ENCODE measurements at regions not wholly inside any gene's neighbourhood (a gene's known extent, or its start where the extent isn't known, plus 50 kb on each side); places are given as distances from the start of the nearest gene placed in this dataset.

DNA sequence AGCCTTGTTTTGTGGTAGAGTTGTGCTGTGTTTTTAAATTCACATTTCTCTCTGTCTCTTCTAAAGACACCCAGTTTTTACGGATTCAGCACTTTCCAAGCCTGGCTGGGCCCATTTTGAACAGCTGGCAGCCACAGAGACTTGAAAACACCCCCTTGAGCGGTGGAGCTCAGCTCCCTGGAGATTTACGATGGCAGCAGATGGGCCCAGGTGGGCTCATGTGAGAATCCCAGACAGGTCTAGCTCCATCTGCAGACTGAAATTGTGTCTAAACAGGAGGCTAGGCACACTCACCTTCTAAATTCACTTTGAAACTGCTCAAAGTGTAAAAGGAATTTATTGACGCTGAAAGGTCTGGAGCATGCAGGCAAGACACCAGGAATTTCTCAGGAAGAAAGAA lies 232.0 kb upstream of the HES1 start:
- peaks cover 4% of the 10 kb centered on the region for H3K36me3 Mint-ChIP-seq (ENCODE audit: low read depth)
- H3K27me3 Mint-ChIP-seq (ENCODE audit: low read depth) = peaks cover 44% of the 10 kb centered on the region
- no peak for DNase-seq (ENCODE audit: low read depth, low spot score)
- H3K4me3 Mint-ChIP-seq = no peak overlapping the region
- TF ChIP-seq, protein P1, sequence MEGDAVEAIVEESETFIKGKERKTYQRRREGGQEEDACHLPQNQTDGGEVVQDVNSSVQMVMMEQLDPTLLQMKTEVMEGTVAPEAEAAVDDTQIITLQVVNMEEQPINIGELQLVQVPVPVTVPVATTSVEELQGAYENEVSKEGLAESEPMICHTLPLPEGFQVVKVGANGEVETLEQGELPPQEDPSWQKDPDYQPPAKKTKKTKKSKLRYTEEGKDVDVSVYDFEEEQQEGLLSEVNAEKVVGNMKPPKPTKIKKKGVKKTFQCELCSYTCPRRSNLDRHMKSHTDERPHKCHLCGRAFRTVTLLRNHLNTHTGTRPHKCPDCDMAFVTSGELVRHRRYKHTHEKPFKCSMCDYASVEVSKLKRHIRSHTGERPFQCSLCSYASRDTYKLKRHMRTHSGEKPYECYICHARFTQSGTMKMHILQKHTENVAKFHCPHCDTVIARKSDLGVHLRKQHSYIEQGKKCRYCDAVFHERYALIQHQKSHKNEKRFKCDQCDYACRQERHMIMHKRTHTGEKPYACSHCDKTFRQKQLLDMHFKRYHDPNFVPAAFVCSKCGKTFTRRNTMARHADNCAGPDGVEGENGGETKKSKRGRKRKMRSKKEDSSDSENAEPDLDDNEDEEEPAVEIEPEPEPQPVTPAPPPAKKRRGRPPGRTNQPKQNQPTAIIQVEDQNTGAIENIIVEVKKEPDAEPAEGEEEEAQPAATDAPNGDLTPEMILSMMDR (conservative IDR thresholded peaks at IDR 0.05) = no peak
- peaks cover 13% of the 10 kb centered on the region for H3K9me3 Mint-ChIP-seq
- H3K4me1 Mint-ChIP-seq = peaks cover 57% of the 10 kb centered on the region
- H3K27ac Mint-ChIP-seq (ENCODE audit: unreplicated experiment) = no peak overlapping the region

DNA sequence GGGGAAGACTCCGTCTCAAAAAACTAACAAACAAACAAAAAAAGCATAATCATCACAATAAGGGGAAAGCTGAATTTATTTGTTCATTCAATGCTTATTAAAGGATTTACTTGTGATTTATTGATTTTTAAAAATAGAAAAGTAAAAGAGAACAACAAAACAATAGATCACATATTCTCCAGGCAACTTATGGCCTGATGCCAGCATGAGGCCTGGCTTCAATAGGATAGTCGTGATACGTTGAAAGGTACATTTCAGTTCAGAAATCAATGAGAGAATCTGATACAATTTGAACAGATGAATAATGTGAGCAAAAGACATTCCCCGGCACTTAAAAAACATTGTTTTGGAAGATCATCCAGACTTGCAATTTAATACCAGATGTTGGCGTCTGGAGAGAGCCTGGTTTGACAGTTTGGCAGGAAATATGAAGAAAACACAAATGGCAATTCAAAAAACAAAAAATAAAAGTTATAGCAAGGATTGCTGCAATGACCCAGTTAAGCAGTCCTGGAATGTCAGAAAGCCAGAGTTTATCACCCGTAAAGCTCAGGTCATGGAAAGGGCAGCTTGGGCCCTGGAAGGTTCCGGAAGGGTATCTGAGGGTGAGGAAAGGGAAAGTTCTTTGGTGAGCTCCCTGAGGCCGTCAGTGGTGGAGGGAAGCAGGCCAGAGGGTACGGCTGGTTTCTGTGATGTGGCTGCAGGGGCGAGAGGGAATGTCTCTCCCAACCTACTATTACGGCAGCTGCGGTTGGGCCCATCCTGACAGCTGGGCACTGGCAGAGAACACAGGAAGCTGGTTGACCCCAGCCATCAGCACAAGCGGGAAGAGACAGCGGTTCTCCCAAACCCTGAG lies 230.2 kb upstream of the HES1 start:
- Mint-ChIP-seq H3K36me3 (ENCODE audit: low read depth) (peaks cover 4% of the 10 kb centered on the region), H3K27ac (ENCODE audit: unreplicated experiment) (no peak overlapping the region), H3K9me3 (peaks cover 9% of the 10 kb centered on the region), H3K27me3 (ENCODE audit: low read depth) (peaks cover 48% of the 10 kb centered on the region), H3K4me3 (no peak overlapping the region), H3K4me1 (peaks cover 44% of the 10 kb centered on the region)
- DNase-seq (ENCODE audit: low read depth, low spot score) = no peak
- TF ChIP-seq, protein P1 (conservative IDR thresholded peaks at IDR 0.05) = no peak

DNA sequence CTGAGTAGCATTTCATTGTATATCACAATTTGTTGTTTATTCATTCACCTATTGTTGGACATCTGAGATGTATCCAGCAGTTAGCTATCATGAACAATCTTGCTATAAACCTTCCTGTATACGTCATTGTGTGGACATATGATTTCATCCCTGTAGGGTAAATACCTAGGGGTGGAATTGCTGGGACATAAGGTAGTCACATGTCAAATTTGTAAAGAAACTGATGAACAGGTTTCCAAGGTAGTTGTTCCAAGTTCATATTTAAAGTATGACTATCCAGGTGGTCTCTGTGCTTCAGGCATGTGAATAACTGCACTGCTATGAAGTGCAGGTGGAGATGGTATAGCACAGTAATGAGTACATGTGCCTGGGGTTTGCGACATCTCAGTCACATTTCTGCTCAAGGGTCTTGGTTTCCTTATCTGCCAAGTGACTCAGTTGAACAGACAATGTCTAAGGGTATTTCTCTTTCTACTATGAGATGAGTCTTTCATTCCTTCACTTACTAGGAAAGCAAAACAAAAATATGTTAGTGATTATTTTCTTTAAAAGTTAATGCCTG lies 229.0 kb upstream of the HES1 start:
- Mint-ChIP-seq H3K27me3 (ENCODE audit: low read depth) (peaks cover 55% of the 10 kb centered on the region), H3K36me3 (ENCODE audit: low read depth) (peaks cover 4% of the 10 kb centered on the region), H3K9me3 (peaks cover 8% of the 10 kb centered on the region), H3K27ac (ENCODE audit: unreplicated experiment) (no peak overlapping the region), H3K4me1 (peaks cover 48% of the 10 kb centered on the region), H3K4me3 (no peak overlapping the region)
- DNase-seq (ENCODE audit: low read depth, low spot score) = no peak
- TF ChIP-seq, protein P1 (conservative IDR thresholded peaks at IDR 0.05) = no peak

DNA sequence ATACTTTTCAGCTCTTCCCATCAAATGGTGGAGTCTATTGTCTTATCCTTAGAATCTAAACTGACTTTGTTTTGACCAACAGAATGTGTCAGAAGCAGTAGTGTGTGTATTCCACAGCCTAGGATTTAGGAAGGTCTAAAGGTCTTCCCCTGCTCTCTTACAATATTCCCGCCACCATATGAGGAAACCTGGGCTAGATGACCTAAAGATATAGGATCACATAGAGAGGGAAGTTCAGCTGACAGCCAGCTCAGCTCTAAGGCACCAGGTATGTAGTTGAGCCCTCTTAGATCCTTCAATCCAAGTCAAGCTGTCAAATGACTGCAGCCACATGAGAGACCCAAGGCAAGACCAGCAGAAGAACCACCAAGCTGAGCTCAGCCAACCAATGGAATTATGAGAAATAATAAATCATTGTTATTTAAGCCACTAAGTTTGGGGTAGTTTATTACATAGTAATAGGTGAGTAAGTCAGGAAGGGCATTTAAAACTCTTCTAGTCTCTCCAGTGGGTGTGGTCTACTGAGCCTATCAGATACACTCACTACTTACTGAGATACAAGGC lies 227.7 kb upstream of the HES1 start:
- H3K36me3 Mint-ChIP-seq (ENCODE audit: low read depth) = peaks cover 4% of the 10 kb centered on the region
- H3K27ac Mint-ChIP-seq (ENCODE audit: unreplicated experiment) = no peak overlapping the region
- H3K9me3 Mint-ChIP-seq = peaks cover 8% of the 10 kb centered on the region
- peaks cover 42% of the 10 kb centered on the region for H3K4me1 Mint-ChIP-seq
- H3K27me3 Mint-ChIP-seq (ENCODE audit: low read depth) = peaks cover 59% of the 10 kb centered on the region
- no peak overlapping the region for H3K4me3 Mint-ChIP-seq
- TF ChIP-seq, protein P1 (conservative IDR thresholded peaks at IDR 0.05) = no peak
- no peak for DNase-seq (ENCODE audit: low read depth, low spot score)

DNA sequence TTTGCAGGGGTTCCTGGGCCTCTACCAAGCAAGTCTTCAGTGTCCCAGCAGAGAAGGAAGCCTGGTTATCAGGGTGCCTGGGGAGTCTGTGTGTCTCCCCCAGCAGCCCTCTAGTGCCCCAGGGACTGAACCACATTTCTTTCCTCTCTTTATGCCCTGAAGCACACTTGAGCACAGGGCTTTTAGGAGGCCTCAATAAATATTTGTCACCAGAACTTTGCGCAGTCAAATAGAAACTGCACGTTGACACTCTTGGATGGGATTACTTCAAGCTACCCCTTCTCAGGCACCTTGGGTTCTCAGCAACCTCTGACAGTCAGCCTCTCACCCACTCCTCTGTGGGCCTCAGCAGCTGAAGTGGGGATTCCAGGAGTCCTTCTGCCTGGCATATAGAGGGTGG lies 226.6 kb upstream of the HES1 start:
- H3K9me3 Mint-ChIP-seq = peaks cover 8% of the 10 kb centered on the region
- no peak for DNase-seq (ENCODE audit: low read depth, low spot score)
- H3K4me3 Mint-ChIP-seq = no peak overlapping the region
- H3K36me3 Mint-ChIP-seq (ENCODE audit: low read depth) = peaks cover 4% of the 10 kb centered on the region
- peaks cover 32% of the 10 kb centered on the region for H3K4me1 Mint-ChIP-seq
- TF ChIP-seq, protein P1 (conservative IDR thresholded peaks at IDR 0.05) = no peak
- H3K27me3 Mint-ChIP-seq (ENCODE audit: low read depth) = peaks cover 52% of the 10 kb centered on the region
- no peak overlapping the region for H3K27ac Mint-ChIP-seq (ENCODE audit: unreplicated experiment)

Measured in neural crest cell (in vitro differentiated cells).